K562 (cell line): ENCODE measurements at regions not wholly inside any gene's neighbourhood (a gene's known extent, or its start where the extent isn't known, plus 50 kb on each side); places are given as distances from the start of the nearest gene placed in this dataset.

ENCODE experiments used
- BACH1 ChIP-seq: fragments of 200-800 bp; sonication (Bioruptor generic); IDR thresholded peaks from 2 replicates; pipeline ENCODE4 v1.6.1; 2016; ENCODE audit warnings: missing genetic modification characterization, missing compliant biosample characterization
- BCLAF1 ChIP-seq, 2 experiments: fragments of 450-650 bp in 1 of 2; IDR thresholded peaks; 2 replicates each; pipeline ENCODE4 v1.6.1; 2011 to 2017; ENCODE audit warnings: low read depth in 2 of 2, antibody characterized with exemption in 1 of 2, borderline replicate concordance in 1 of 2, low read length in 1 of 2, mild to moderate bottlenecking in 1 of 2, mixed read lengths in 1 of 2; ENCODE audit not compliant: control insufficient read depth in 1 of 2
- HOMEZ ChIP-seq: fragments of 250-450 bp; sonication (Bioruptor Pico); IDR thresholded peaks from 2 replicates; pipeline ENCODE4 v1.4.0; 2020; ENCODE audit warnings: mild to moderate bottlenecking, moderate library complexity
- MITF ChIP-seq: IDR thresholded peaks from 2 replicates; pipeline ENCODE4 v1.6.1; 2014; ENCODE audit warnings: antibody characterized with exemption
- SMAD1 ChIP-seq: fragments of 150-350 bp; IDR thresholded peaks from 2 replicates; pipeline ENCODE4 v1.6.1; 2014; ENCODE audit warnings: low read length, low read depth; ENCODE audit not compliant: partially characterized antibody
- STAT5A ChIP-seq: IDR thresholded peaks from 2 replicates; pipeline ENCODE4 v1.6.1; 2012; ENCODE audit warnings: low read length, inconsistent platforms, borderline replicate concordance
- TAF1 ChIP-seq: IDR thresholded peaks from 2 replicates; pipeline ENCODE4 v1.6.1; 2011; ENCODE audit warnings: mild to moderate bottlenecking, low read length, moderate library complexity; ENCODE audit not compliant: insufficient read depth, control insufficient read depth, severe bottlenecking; ENCODE audit errors: extremely low read depth
- ZBTB40 ChIP-seq, 2 experiments: fragments of 450-650 bp in 1 of 2; sonication (generic) in 1 of 2; formaldehyde crosslinking in 1 of 2; IDR thresholded peaks; 2 replicates each; pipeline versions ENCODE4 v1.7.1 to v1.9.0; 2016 to 2022; ENCODE audit warnings: inconsistent platforms in 1 of 2, mild to moderate bottlenecking in 1 of 2, missing genetic modification reagents in 1 of 2
- ZBTB8A ChIP-seq: fragments of 450-650 bp; IDR thresholded peaks from 2 replicates; pipeline ENCODE4 v1.6.1; 2018; ENCODE audit warnings: mild to moderate bottlenecking, moderate library complexity; ENCODE audit not compliant: partially characterized antibody
- ZNF282 ChIP-seq: sonication (generic); formaldehyde crosslinking; IDR thresholded peaks from 2 replicates; pipeline ENCODE4 v1.8.1; 2023; ENCODE audit warnings: missing genetic modification reagents

- no peak for TF ChIP-seq ZBTB40 (IDR thresholded peaks at IDR 0.05)
- TF ChIP-seq ZBTB40 (CRISPR knock-in tag; IDR thresholded peaks at IDR 0.05), result no peak
- TF ChIP-seq SMAD1, result peak; percentile 97
- peak in 1 of 2 experiments; percentile 85; a peak in 1 of 4 replicates for TF ChIP-seq BCLAF1 (IDR thresholded peaks at IDR 0.05; ENCODE audit: borderline replicate concordance in 1 of 2, control insufficient read depth in 1 of 2, low read depth in 2 of 2, low read length in 1 of 2)
- TF ChIP-seq HOMEZ, result no peak
- no peak for TF ChIP-seq ZNF282 (CRISPR knock-in tag)
- no peak for TF ChIP-seq ZBTB8A
- peak; percentile 68 for TF ChIP-seq TAF1
- TF ChIP-seq MITF, result peak; percentile 70; the same call in 1 of the 2 replicates
- peak; percentile 97 for TF ChIP-seq STAT5A
- TF ChIP-seq BACH1, result peak; percentile 83
Observed at GRCh38 chr16:85535352-85536072, 77.6 kb upstream of the GSE1 start (continued).
